Ishikawa (cell line): ENCODE measurements at regions not wholly inside any gene's neighbourhood (a gene's known extent, or its start where the extent isn't known, plus 50 kb on each side); places are given as distances from the start of the nearest gene placed in this dataset.

ENCODE experiments used
- CEBPB ChIP-seq: IDR thresholded peaks from 2 replicates; pipeline ENCODE4 v1.6.1; 2012
- CREB1 ChIP-seq: IDR thresholded peaks from 2 replicates; pipeline ENCODE4 v1.6.1; 2012; ENCODE audit warnings: low read depth
- EGR1 ChIP-seq: IDR thresholded peaks from 2 replicates; pipeline ENCODE4 v1.6.1; 2012
- EP300 ChIP-seq: IDR thresholded peaks from 2 replicates; pipeline ENCODE4 v1.6.1; 2012; ENCODE audit warnings: borderline replicate concordance
- FOXM1 ChIP-seq: IDR thresholded peaks from 2 replicates; pipeline ENCODE4 v1.6.1; 2012; ENCODE audit warnings: low read depth, borderline replicate concordance
- MAX ChIP-seq: IDR thresholded peaks from 2 replicates; pipeline ENCODE4 v1.6.1; 2012
- NFIC ChIP-seq: IDR thresholded peaks from 2 replicates; pipeline ENCODE4 v1.6.1; 2012
- RAD21 ChIP-seq: IDR thresholded peaks from 2 replicates; pipeline ENCODE4 v1.6.1; 2012; ENCODE audit warnings: low read depth
- TAF1 ChIP-seq: IDR thresholded peaks from 2 replicates; pipeline ENCODE4 v1.6.1; 2012; ENCODE audit warnings: low read depth, mild to moderate bottlenecking
- TCF12 ChIP-seq: IDR thresholded peaks from 2 replicates; pipeline ENCODE4 v1.6.1; 2012; ENCODE audit warnings: low read depth
- TEAD4 ChIP-seq: IDR thresholded peaks from 2 replicates; pipeline ENCODE4 v1.6.1; 2012
- USF1 ChIP-seq: IDR thresholded peaks from 2 replicates; pipeline ENCODE4 v1.6.1; 2012
- YY1 ChIP-seq: IDR thresholded peaks from 2 replicates; pipeline ENCODE4 v1.6.1; 2012; ENCODE audit warnings: low read depth
- ZBTB7A ChIP-seq: IDR thresholded peaks from 2 replicates; pipeline ENCODE4 v1.6.1; 2012; ENCODE audit warnings: low read depth
- TF ChIP-seq, protein P1 (sequence below): IDR thresholded peaks from 2 replicates; pipeline ENCODE4 v1.6.1; 2012; ENCODE audit warnings: low read depth, mild to moderate bottlenecking

- TF ChIP-seq EP300 (no peak), RAD21 (no peak), ZBTB7A (no peak), USF1 (no peak), CEBPB (no peak), YY1 (no peak), NFIC (no peak), CREB1 (no peak)
Observed at GRCh38 chr22:48793949-48794348, 1033.7 kb downstream of the BRD1 start.

DNA sequence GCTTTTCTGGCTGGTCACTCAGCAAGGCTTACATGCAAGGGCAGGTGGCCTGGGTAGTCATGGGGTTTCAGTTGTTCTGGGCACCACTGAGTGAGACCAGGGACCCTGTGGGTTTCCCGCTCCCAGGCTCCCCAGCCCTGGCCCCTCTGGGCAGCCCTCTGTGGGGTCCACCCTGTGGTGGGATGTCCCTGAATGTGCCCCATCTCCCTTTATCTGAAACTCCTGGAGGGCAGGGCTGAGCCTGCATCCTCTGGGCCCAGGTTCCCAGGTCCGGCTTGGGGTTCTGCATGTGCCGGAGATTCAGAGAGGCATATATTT lies 1041.0 kb downstream of the BRD1 start:
- TF ChIP-seq, protein P1, sequence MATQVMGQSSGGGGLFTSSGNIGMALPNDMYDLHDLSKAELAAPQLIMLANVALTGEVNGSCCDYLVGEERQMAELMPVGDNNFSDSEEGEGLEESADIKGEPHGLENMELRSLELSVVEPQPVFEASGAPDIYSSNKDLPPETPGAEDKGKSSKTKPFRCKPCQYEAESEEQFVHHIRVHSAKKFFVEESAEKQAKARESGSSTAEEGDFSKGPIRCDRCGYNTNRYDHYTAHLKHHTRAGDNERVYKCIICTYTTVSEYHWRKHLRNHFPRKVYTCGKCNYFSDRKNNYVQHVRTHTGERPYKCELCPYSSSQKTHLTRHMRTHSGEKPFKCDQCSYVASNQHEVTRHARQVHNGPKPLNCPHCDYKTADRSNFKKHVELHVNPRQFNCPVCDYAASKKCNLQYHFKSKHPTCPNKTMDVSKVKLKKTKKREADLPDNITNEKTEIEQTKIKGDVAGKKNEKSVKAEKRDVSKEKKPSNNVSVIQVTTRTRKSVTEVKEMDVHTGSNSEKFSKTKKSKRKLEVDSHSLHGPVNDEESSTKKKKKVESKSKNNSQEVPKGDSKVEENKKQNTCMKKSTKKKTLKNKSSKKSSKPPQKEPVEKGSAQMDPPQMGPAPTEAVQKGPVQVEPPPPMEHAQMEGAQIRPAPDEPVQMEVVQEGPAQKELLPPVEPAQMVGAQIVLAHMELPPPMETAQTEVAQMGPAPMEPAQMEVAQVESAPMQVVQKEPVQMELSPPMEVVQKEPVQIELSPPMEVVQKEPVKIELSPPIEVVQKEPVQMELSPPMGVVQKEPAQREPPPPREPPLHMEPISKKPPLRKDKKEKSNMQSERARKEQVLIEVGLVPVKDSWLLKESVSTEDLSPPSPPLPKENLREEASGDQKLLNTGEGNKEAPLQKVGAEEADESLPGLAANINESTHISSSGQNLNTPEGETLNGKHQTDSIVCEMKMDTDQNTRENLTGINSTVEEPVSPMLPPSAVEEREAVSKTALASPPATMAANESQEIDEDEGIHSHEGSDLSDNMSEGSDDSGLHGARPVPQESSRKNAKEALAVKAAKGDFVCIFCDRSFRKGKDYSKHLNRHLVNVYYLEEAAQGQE = no peak
- TF ChIP-seq CREB1 (no peak), RAD21 (no peak), TAF1 (no peak), MAX (no peak), YY1 (no peak), EP300 (no peak)

DNA sequence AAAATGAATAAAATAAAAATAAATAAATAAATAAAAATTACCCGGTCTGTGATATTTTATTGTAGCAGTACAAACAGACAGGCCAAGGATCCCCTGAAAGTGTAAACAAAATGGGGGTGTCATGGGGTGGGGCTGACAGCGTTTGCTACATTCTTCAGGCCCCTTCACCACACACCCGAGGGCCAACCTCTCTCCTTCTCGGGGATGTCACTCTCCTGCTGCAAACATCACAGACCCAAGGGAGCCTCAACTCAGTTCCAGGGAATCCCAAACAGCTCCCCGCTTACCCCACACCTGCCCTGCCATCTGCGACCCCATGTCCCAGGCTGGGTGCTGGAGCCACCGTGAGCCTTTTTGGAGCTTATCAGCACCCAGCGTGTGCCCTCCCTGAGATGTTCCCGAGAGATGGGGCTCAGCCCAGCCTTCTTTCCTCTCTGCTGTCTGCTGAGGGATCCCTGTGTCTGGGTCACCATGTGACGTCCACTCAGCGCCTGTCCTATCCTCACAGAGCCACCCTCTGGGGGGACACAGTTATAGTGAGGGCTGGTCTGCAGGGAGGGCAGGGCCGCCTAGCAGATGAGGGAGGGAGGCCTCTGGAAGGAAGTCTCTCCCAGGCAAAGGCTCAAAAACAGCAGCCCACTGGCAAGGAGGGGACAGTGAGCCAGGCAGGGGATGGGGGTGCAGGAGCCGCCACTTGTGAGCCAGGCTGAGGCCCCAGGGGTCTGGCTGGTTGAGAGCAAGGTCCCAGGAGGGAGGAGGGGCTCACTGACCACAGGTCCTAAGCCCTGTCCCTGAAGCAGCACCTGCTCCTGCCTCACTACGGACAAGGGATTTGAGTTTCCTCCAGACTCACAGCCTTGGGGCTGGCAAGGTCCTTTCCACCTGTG lies 1041.6 kb downstream of the BRD1 start:
- no peak for TF ChIP-seq EP300
- no peak for TF ChIP-seq RAD21
- TF ChIP-seq TEAD4 = no peak
- TF ChIP-seq FOXM1 = no peak
- TF ChIP-seq TCF12 = no peak
- no peak for TF ChIP-seq EGR1
- TF ChIP-seq, protein P1 = no peak
- TF ChIP-seq ZBTB7A = no peak
- TF ChIP-seq USF1 = no peak
- TF ChIP-seq CREB1 = no peak
- TF ChIP-seq YY1 = no peak
- TF ChIP-seq TAF1 = no peak
- TF ChIP-seq CEBPB = no peak
- TF ChIP-seq MAX = no peak
- TF ChIP-seq NFIC = no peak

GRCh38 chr22:48784701-48785503 lies 1042.8 kb downstream of the BRD1 start:
- TF ChIP-seq USF1 (no peak), ZBTB7A (no peak), NFIC (no peak), FOXM1 (no peak), CREB1 (no peak)

DNA sequence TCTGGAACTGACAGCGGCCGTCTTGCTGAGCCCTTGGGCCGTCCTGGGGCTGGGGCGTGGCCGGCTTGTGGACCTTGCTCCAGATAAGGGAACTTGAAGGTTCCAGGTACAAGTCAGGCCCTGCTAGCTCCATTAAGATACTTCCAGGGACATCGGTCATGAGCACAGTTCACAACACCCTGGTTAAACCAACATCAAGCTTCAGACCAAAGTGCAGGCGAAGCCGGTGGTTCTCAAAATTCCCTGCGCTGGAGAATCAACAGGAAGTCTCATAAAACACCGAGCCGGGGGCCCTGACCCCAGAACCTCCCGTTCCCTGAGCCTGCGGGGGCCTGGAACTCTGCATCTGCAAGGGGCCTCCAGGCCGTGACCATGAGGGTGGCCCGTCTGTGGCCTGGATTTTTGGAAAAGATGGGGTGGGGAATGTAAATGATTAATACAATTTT lies 1043.8 kb downstream of the BRD1 start:
- TF ChIP-seq EP300 (no peak), YY1 (no peak), MAX (no peak), ZBTB7A (no peak), FOXM1 (no peak), USF1 (no peak), RAD21 (no peak), NFIC (no peak), CEBPB (no peak), EGR1 (no peak), TAF1 (no peak), TCF12 (no peak), CREB1 (no peak), TEAD4 (no peak)
- TF ChIP-seq, protein P1 = no peak
